HG03097 (cell line): ENCODE measurements at regions not wholly inside any gene's neighbourhood (a gene's known extent, or its start where the extent isn't known, plus 50 kb on each side); places are given as distances from the start of the nearest gene placed in this dataset.

Experiments
- ATAC-seq: cut with Tn5 transposase; IDR thresholded peaks from one replicate; pipeline ENCODE4 v1.9.1; 2021; ENCODE audit not compliant: unreplicated experiment, low FRiP score

GRCh38 chr3:107992976-107993684 is 97.7 kb downstream of the CD47 start:
- no peak for ATAC-seq

DNA sequence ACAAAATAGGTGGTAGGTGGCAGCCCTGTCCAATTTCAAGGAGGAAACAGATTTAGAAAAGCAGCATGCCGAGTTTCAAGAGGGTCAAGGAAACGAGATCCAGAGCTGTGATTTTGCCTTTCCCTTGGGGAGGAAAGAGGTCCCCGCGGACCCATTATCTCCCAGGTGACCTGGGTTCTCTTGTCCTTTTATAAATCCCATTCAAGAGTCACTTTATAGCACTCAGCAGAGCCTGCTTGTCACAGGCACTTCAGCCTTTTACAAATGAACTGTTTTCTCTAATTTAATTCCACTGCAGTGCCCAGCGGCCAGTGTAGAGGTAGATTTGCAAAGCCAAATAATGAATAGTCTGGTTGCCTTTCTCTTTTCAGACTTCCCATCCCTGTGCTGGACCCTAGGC is 99.9 kb downstream of the CD47 start:
- ATAC-seq: no peak

DNA sequence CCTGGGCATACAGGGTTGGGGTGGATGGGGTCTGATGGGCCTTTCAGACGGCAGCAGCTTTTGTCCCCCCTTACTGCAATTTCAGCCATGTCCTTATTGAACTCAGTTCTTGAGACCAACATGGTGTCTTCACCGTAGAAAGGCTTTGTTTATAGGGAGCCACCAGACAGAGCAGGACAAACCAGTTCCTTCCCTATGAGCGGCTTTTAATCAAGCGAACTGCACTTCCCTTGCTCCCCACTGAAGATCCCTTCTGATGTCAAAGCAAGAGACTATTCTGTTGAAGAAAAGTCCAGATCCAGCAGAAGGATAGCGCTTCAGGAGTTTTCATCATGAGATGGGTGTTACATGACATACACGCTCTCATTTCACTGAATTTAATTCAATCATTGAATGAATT is 100.4 kb downstream of the CD47 start:
- ATAC-seq: no peak

DNA sequence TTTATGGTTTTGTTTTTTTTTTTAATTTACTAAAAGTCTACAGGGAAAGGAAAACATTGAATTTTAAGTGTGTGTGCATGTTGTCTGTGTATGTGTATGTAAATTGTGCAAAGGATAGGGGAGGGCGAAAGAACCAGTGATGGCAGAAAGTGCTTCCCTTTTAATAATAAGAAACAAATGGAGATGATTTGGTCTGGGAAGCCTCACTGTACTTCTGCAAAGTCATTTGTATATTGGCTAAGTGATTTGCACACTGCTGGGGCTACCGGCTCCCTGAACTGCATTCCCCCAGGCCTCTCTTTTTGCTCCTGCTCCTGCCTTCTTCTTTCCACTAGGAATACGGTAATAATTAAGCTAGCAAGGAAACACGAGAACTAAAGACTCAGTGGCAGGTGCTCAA is 101.2 kb downstream of the CD47 start:
- ATAC-seq: no peak

DNA sequence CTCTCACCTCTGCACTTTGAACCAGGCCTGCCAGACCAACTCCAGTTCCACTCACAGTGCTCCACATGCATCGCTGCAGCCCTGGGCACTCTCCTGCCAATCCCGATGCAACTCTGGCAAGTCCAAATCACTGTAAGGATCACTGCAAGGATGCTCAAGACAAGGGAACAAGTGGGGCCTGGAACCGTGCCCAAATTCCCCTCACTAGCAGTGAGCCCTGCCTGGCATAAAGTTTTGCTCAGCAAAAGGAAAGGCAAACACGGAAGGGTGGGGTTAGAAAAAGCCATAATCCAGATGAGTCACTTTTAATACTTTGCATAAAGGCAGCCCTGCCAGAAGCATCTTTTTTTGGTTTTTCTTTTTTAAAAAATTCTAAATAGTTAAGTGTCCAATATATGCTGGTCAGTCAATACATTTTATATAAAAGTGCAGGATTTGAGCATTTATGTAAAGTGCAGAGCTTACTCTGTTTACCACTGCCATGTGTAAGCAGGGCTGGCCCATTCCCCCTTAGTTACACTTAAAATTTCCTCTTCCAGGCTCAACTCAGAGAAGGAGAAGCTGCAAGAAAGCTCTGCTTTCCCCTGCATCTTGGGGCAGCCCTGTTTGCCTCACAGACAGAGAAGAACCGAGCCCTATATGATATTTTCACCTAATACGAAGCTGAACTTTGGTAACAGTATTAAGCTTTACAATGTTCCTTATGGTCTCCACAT is 102.2 kb downstream of the CD47 start:
- ATAC-seq: no peak

- no peak for ATAC-seq
These were observed 103.5 kb downstream of the CD47 start for GRCh38 chr3:107987036-107987939.

DNA sequence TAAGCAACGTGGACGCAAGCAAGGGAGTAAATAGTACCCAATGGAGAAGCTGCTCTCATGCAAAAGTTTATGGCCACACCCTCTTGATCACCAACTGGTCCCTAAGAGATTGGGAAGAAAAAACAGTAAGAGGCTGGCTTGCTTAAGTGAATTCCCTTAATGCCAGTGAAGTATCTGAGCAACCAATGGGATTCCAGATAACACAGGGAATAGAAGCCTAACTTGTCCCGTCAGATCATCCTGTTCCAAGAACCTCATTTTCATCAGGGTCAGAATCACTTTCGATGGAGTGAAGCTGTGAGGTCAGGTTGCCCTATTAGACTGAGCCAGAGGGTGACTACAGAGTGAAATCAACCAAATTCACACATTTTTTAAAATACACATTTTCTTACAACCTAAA is 104.3 kb downstream of the CD47 start:
- ATAC-seq: no peak

- ATAC-seq: peak; percentile 97
These were observed 105.3 kb downstream of the CD47 start for GRCh38 chr3:107985496-107985895.

DNA sequence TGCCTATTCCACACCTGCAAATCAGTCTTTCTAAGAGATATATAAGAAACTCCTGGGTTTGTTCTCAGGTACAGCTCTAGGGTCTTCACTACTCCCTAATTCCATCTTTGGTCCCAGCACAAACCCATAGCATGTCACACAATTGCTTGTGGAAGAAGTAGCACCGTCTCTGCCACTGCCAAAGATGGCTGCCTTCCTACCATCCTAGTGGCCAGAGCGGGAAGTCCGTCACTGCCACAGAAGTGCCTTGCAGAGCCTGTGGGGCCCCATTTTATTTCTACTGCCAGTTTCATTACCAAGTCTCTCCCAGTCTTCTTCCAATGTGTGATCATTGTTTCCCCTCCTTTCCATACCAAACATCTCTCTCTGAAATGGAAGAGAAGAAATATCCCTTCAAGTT is 107.6 kb downstream of the CD47 start:
- no peak for ATAC-seq

DNA sequence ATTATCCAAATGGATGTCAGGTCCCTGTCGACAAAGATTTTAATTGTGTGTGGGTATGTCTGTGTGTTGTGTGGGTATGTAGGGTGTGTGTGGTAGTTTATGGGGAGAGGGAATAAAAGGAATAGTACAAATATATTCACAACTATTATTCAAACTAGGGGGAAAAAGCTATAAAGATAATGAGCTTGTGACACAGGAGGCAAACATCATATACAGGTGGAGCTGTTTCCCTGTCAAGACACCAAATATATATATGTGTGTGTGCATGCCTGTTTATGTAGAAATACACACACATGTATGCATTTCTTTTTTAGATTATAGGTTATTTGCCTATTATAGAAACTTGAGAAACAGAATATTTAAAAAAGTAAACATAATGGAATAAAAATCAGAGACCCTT is 108.7 kb downstream of the CD47 start:
- no peak for ATAC-seq

DNA sequence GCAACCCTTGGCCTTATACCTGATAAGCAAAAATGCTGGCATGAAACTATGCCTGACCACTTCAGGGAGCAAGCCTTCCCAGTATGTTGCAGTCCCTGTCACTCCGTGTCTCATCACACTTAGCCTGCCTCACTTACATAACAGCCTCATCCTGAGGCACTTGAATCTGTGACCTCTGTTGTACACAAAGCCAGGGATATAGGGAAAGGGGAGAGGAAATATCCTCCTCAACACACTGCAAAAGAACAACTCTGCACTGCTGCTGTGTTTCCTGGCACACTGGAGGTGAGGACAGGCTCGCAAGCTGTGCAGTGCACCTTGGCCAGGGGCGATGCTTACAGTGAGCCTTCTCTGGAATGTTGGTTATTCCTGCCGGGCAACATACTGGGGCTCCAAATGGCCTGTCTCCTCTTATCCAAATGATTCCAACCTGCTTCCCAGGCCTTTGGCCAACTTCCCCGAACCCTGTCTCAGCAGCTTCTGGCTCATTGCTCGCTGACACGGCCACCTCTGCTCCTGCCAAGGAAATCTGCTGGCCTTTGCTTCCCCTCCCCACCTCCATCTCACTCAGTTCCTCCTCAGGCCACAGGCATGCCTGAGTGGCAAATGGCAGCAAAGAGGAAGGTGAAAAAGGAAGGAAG is 109.2 kb downstream of the CD47 start:
- ATAC-seq: no peak

- no peak for ATAC-seq
These were observed 111.3 kb downstream of the CD47 start for GRCh38 chr3:107979538-107979937.

- no peak for ATAC-seq
These were observed 112.4 kb downstream of the CD47 start for GRCh38 chr3:107978131-107979055.

- ATAC-seq: no peak
These were observed 113.4 kb downstream of the CD47 start for GRCh38 chr3:107977221-107978130.

- no peak for ATAC-seq
These were observed 114.5 kb downstream of the CD47 start for GRCh38 chr3:107976202-107976800.

DNA sequence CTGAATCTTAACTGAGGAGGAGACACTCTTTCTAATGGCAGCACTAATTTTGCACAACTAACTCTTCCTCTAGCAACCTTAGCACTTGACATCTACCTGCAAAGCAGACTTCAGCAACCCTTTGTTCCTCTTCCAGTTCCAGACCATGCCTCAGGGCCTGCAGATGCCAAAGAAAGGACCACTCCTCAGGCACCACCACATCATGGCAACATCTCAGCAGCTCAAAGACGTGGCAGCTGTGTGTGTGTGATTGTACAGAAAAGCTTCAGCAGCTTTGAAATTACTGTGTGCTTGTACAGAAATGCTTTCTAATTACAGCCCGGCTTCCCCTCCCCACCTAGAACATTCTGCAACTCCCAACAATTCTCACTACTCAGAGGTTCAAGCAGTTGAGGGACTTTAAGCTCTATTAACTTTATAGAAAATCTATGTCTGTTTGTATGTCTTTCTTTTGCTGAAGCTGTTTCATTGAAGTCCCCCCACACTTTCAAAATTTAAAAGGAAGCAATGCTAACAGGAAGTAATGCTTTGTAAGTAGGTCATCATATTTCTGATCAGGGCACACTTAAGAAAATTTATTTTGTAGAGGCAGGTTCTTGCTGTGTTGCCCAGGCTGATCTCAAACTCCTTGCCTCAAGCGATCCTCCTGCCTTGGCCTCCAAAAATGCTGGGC is 115.2 kb downstream of the CD47 start:
- no peak for ATAC-seq

DNA sequence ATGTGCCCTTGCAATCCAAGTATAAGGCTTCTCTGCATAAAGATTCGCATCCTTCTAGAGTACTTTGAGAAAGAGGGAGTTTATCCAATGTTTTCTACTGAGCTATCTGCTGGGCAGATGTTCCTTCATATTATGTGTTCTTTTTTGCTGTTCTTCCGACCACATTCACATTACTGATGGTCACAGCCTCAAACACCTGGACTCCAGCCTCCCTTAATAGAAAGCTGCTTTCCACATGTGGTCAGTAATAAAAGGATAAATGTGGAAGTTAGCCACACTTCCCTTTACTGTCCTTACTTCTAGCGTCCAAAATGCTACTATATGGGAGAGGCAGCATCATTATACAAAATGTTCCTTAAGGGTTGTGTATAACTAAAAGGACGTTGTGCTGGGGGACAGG is 116.9 kb downstream of the CD47 start:
- no peak for ATAC-seq

GRCh38 chr3:107973152-107973551 is 117.7 kb downstream of the CD47 start:
- no peak for ATAC-seq
